ENCODE measurements at regions not wholly inside any gene's neighbourhood (a gene's known extent, or its start where the extent isn't known, plus 50 kb on each side); places are given as distances from the start of the nearest gene placed in this dataset.

DNA sequence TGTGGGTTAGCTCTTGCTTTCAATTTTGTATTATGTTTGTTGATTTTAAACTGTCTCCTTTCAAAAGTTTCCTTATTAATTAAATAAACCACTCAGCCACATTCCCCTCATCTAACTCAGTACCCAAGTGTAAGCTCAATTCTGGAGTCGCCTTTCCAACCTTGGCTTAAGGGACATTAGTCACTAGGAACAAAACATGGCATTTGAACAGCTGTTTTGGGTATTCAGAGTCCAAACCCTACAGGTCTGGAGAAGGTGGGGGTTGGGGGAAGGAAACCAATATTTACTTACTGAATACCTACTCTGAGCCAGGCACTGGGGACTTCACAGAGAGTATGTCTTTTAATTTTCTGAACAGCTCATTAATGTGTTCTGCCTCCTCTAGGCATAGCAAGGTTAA lies 117.2 kb upstream of the JUN start:
- intact Hi-C loops (cut with DNase I) = no loop called here
- H3K27me3 ChIP-seq = no peaks in the 10 kb centered on the region
- no peak for DNase-seq
- H3K9me3 ChIP-seq = no peaks in the 10 kb centered on the region
- H3K27ac ChIP-seq = peak overlapping the region in 2 of 4 donors; percentile 65 to 96
- TF ChIP-seq, protein P1, sequence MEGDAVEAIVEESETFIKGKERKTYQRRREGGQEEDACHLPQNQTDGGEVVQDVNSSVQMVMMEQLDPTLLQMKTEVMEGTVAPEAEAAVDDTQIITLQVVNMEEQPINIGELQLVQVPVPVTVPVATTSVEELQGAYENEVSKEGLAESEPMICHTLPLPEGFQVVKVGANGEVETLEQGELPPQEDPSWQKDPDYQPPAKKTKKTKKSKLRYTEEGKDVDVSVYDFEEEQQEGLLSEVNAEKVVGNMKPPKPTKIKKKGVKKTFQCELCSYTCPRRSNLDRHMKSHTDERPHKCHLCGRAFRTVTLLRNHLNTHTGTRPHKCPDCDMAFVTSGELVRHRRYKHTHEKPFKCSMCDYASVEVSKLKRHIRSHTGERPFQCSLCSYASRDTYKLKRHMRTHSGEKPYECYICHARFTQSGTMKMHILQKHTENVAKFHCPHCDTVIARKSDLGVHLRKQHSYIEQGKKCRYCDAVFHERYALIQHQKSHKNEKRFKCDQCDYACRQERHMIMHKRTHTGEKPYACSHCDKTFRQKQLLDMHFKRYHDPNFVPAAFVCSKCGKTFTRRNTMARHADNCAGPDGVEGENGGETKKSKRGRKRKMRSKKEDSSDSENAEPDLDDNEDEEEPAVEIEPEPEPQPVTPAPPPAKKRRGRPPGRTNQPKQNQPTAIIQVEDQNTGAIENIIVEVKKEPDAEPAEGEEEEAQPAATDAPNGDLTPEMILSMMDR (IDR thresholded peaks at IDR 0.05) = no peak
- TF ChIP-seq POLR2A (IDR thresholded peaks at IDR 0.05) = no peak
- WGBS, 2 donors = 86 to 88% methylated on average over 1 of the region's 1 CpG
- peaks cover 17 to 73% (median 28%) of the 10 kb centered on the region in 3 donors for H3K4me1 ChIP-seq
- H3K36me3 ChIP-seq = no peaks in the 10 kb centered on the region
- H3K4me3 ChIP-seq = no peak overlapping the region

DNA sequence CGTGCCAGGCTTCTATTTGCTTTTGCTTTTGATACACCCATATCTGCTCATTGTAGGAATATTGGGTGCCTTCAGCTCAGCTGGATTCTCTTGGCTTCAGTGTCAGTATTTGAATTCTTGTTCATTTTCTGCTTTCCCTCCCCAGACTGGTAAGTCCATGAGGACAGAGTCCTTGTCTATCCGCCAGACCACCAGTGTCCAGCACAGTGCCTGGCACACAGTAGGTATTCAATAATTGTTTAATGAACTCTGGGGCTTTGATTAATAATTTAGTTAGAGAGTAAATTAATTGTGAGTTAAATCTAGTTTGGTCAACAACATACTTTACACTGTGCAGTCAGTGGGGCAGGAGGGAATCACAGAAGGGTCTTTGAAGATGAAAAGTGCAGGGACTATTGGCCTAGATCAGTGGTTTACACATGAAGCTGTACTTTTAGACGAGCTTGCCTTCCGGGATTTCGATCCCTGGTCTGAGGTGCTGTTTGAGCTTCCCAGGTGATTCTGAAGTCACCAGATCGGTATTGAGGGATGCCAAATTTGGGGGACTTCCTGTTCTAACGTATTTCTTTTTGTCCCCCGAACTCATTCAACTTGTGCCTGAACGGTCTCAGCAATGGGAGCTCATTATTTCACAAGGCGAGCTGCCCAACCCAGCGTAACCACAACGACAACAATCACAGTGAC lies 119.1 kb upstream of the JUN start:
- TF ChIP-seq, protein P1 (IDR thresholded peaks at IDR 0.05) = no peak
- TF ChIP-seq POLR2A (IDR thresholded peaks at IDR 0.05) = no peak
- Histone ChIP-seq H3K9me3 (no peaks in the 10 kb centered on the region), H3K27me3 (no peaks in the 10 kb centered on the region), H3K4me1 (peaks cover 7 to 55% (median 16%) of the 10 kb centered on the region in 3 donors), H3K27ac (peak overlapping the region; percentile 92 to 99 (median 96)), H3K36me3 (no peaks in the 10 kb centered on the region), H3K4me3 (peak overlapping the region; percentile 44 to 84 (median 51))
- WGBS, 2 donors = 16 to 22% methylated on average over 12 of the region's 12 CpGs
- no peak for DNase-seq
- intact Hi-C loops (cut with DNase I) = no loop called here

DNA sequence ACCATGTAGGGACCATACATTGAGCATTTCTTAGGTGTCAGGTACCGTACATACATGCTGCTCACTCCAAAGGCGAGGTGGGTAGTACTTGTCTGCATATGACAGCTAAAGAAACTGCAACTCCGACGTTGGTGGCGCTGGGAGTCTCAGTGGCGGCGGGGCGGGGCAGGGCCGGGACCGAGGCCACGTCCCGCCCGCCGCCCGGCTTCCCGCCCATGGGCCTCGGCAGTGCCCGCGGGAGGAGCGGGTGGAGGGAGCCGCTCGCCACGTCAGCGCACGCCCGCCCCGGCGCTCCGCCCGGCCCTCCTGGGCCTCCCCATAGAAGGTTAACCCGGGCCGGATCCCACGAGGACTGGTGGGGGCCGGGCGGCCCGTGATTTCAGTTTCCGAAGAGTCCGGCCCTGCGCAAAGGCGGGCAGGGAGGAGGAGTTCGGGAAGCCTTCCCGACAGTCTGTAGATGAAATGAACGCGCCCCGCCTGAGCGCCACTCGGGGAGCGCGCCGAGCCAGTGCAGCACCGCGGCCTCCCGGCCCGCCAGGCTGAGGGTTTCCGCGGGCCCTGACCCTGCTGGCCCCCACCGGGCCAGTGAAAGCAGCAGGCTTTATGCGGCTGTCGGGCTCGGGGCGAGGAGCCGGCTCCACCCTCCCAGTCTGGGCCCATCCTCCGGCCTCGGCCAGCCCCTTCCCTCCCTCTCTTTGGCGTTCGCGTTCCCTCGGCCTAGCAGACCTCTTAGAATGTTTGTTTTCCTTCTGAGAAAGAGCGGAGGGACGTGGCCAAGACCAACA lies 119.9 kb upstream of the JUN start:
- Histone ChIP-seq H3K27ac (peak overlapping the region; percentile 92 to 99 (median 96)), H3K9me3 (no peaks in the 10 kb centered on the region), H3K4me3 (peak overlapping the region; percentile 44 to 84 (median 51)), H3K4me1 (peaks cover 7 to 50% (median 14%) of the 10 kb centered on the region in 3 donors), H3K27me3 (no peaks in the 10 kb centered on the region), H3K36me3 (no peaks in the 10 kb centered on the region)
- TF ChIP-seq, protein P1 (IDR thresholded peaks at IDR 0.05) = peak in 3 of 6 experiments; percentile 4 to 11 (median 7)
- peak in 2 of 4 donors; percentile 92 to 93 for TF ChIP-seq POLR2A (IDR thresholded peaks at IDR 0.05)
- intact Hi-C loops (cut with DNase I) = no loop called here
- peak; percentile 39 for DNase-seq
- 1 to 4% methylated on average over 20 to 43 of the region's 70 CpGs for WGBS, 2 donors

DNA sequence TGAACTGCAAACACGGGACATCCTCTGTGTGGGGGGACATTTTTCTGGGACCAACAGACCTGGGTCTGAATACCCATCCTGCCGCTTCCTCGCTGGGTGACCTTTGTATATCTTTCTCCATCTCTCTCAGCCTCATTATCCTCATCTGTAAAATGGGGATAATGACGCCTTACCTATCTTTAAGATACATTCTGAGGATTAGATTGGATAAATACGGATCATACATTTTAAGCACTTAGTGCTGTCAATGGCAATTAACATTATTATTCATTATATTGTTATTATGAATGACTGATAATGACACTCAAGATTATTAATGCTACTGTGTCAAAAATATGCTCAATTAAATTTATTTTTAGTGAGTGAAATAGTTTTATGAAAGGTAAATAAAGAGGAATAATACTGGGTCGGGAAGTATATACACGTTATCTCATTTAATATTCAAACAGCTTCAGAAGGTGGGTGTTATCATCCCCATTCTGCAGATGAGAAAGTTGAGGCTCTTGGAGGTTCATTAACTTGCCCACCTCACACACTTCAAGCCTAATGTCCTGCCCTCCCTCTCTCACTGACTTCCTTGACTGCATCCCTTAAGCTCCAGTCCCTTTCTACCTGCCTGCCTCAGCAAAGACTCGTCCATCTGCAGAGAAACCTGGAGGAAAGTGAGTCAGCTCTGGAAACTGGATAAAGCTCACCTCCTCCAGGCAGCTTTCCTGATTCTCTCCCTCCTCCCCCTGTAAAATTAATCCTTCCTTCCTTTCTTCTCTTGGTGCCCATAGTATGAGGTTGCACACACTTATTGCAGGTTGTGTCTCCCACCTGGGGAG lies 120.7 kb upstream of the JUN start:
- Histone ChIP-seq H3K4me1 (peaks cover 7 to 47% (median 7%) of the 10 kb centered on the region in 3 donors), H3K4me3 (peak overlapping the region; percentile 44 to 84 (median 51)), H3K36me3 (no peaks in the 10 kb centered on the region), H3K27ac (peak overlapping the region; percentile 92 to 99 (median 96)), H3K9me3 (no peaks in the 10 kb centered on the region), H3K27me3 (no peaks in the 10 kb centered on the region)
- DNase-seq = no peak
- TF ChIP-seq, protein P1 (IDR thresholded peaks at IDR 0.05) = no peak
- no peak for TF ChIP-seq POLR2A (IDR thresholded peaks at IDR 0.05)
- 54 to 57% methylated on average over 8 of the region's 8 CpGs for WGBS, 2 donors
- intact Hi-C loops (cut with DNase I) = no loop called here
